GM12864 (cell line): ENCODE measurements at regions not wholly inside any gene's neighbourhood (a gene's known extent, or its start where the extent isn't known, plus 50 kb on each side); places are given as distances from the start of the nearest gene placed in this dataset.

Experiments
- DNase-seq: peaks from one replicate; pipeline ENCODE4 v3.0.0-alpha.2; 2011; ENCODE audit warnings: low read depth
- H3K4me3 ChIP-seq: 2 replicates; pipeline ENCODE4 v1.5.1; 2011; ENCODE audit warnings: mild to moderate bottlenecking, low read depth, low read length, control low read depth
- TF ChIP-seq, protein P1 (sequence below): IDR thresholded peaks from 2 replicates; pipeline ENCODE4 v1.5.1; 2011; ENCODE audit warnings: low read depth, mild to moderate bottlenecking, moderate library complexity, low read length, control low read depth, inconsistent platforms; ENCODE audit errors: missing control alignments

DNA sequence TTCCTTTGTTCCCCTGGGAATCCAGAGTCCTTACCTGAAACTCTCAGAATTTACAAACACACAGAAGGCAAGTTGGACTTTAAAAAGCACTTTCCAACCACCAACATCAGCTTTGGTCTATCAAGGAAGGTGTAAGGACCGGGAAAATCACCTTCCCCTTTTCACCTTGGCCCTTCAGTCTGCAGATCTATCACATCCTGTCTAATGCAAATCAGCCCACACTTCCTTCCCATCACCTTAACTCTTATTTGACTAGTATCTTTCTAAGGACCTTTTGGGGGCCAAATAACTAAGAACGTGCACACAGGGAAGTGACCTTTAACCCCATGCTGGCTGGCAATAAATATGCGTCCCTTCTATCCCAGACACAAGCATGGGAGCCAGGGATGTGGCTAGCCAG, 320.6 kb downstream of the ARRDC4 start:
- TF ChIP-seq, protein P1, sequence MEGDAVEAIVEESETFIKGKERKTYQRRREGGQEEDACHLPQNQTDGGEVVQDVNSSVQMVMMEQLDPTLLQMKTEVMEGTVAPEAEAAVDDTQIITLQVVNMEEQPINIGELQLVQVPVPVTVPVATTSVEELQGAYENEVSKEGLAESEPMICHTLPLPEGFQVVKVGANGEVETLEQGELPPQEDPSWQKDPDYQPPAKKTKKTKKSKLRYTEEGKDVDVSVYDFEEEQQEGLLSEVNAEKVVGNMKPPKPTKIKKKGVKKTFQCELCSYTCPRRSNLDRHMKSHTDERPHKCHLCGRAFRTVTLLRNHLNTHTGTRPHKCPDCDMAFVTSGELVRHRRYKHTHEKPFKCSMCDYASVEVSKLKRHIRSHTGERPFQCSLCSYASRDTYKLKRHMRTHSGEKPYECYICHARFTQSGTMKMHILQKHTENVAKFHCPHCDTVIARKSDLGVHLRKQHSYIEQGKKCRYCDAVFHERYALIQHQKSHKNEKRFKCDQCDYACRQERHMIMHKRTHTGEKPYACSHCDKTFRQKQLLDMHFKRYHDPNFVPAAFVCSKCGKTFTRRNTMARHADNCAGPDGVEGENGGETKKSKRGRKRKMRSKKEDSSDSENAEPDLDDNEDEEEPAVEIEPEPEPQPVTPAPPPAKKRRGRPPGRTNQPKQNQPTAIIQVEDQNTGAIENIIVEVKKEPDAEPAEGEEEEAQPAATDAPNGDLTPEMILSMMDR: no peak
- H3K4me3 ChIP-seq: no peak overlapping the region
- no peak for DNase-seq

DNA sequence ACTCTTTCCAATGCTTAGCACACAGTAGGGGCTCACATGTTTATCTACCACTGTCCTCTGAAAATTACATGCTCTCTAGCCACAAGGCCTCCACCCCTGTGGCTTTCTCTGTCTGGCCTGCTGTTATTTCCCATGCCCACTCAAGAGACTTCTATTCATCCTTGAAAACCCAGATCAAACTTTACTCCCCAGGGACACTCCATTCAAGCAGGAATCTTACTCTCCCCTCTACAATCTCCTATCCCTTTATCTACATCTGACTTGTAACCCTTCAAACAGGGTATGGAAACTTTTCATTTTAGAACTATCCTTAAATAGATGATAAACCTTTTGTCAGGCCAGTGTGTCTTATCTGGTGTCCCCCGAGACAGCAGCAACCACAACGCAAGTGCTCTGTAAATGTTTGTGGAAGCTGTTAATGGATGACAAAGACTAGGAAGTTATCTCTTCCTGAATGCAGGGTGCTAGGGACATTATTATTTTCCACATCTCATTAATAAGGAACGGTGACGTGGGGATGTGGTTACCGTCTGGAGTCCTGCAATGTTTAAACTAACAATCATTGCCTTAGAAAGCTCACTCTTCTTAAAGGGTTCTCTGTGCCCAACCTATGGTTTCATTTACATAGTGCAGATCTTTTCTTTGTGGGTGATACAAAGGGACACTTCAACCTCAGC, 322.3 kb downstream of the ARRDC4 start:
- no peak overlapping the region for H3K4me3 ChIP-seq
- no peak for DNase-seq
- TF ChIP-seq, protein P1: no peak

DNA sequence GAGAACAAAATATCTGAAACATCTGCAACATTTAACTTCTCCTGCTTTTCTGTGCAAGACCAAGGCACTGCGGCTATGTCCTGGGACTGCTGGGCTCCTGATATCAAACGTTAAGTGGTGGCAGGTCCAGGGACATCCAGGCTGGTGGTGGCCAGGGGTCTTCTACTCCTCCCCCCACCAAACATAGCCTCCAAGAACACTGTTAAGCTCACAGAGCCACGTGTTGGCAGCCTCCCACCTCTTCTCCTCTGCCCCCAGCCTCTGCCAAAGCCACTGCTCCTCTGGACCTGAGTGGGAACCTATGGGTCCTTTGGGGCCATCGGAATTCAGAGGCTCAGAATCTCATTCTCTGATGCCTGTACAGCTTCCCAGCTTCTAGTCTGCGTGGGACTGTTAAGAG, 325.7 kb downstream of the ARRDC4 start:
- TF ChIP-seq, protein P1: no peak
- H3K4me3 ChIP-seq: no peak overlapping the region
- DNase-seq: no peak

DNA sequence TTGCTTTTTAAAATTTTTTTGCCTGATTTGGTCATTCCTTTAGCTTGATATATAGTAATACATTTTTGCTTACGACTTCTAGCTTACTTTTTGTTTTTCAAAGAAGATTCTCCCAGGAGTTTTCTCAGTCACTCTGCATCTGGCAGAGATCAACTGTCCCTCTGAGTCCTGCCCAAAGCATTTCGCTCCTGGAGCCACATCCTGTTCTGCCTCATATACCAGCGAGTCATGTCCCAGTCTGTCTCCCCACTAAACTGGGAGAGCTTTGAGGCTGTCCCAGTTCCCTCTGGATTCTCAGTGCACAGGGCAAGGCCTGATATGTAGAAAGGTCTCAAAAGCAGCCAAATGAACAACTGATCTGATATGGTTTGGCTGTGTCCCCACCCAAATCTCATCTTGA, 326.3 kb downstream of the ARRDC4 start:
- H3K4me3 ChIP-seq: no peak overlapping the region
- TF ChIP-seq, protein P1: no peak
- no peak for DNase-seq

DNA sequence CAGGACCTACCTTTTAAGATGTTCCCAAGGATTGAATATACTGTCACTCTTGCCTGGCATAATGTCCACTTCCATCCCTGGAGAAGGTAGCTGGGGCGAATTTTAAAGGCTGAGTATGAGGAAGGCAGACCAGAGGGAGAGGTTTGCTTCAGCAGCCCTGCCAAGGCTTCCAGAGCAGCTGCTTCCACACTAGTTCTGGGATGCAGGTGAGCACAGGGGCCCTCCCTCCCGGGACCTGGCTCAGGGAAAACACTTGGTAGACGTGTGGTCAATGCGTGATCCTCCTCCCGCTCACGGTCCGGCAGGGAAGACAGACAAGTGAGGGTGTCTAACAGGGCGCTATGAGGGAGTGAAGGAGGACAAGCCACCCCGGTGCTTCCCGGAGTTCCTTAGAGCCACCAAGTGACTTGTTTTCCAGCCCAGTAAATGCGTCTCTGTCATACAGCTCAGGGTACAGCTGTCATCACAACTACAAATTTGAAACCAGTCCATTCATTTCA, 327.6 kb downstream of the ARRDC4 start:
- no peak for DNase-seq
- TF ChIP-seq, protein P1: no peak
- H3K4me3 ChIP-seq: no peak overlapping the region

DNA sequence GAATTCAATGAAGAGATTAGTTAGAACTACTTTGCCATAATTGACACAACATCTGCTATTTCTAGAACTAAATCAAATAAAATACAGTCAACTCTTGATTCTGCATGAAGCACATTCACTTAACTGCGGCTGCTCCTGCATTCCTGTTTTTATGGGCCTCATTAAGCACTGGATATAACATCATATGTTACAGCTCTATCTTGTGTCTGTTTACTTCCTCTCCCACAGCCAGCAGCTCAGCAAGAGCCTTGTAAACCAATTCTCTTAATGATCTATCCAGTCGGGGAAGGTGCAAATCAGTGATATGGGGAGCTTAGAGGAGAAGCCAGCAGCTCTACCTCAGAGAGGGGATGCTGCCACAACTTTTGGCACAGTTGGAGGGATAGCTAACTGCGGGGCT, 329.2 kb downstream of the ARRDC4 start:
- TF ChIP-seq, protein P1: no peak
- H3K4me3 ChIP-seq: no peak overlapping the region
- no peak for DNase-seq
